Inflammatory macrophage treated with lipopolysaccharide for 1 hour (primary cell): ENCODE measurements at regions not wholly inside any gene's neighbourhood (a gene's known extent, or its start where the extent isn't known, plus 50 kb on each side); places are given as distances from the start of the nearest gene placed in this dataset.

ENCODE experiments used
- DNase-seq, 2 donors: peaks; one replicate each; pipeline ENCODE4 v3.0.0-alpha.2; 2020 to 2022

DNA sequence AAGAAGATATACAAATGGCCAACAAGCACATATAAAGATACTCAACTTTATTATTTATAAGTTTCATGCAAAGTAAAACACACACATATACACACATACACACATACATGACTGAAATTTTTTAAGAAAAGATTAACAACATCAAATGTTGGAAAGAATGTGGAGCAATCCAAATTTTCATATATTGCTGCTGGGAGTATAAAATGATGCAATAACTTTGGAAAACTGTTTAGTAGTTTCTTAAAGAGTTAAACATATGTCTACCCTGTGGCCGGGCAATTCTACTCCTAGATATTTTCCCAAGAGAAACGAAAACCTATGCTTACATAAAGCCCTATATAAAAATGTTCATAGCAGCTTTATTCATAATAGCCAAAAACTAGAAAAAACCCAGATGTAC lies 99.8 kb upstream of the NR4A3 start:
- no peak for DNase-seq

DNA sequence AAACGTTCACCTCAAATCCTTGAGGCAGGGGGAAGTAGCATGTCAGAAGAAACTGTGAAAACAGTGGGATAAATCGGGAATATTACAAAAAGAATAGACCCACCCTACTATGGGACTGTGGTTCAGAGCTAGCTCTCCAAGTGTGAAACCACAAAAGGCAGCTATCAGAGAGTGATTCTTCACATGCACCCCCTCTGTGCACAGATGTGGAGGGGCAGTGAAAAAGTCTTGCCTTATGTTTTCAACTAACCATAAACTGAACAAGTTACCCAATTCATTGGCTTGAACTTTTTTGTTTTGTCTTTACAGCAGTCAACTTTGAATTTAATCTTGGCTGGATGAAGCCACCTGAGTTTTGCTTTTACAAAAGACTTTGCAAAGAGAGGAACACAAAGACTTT lies 98.8 kb upstream of the NR4A3 start:
- no peak for DNase-seq

DNA sequence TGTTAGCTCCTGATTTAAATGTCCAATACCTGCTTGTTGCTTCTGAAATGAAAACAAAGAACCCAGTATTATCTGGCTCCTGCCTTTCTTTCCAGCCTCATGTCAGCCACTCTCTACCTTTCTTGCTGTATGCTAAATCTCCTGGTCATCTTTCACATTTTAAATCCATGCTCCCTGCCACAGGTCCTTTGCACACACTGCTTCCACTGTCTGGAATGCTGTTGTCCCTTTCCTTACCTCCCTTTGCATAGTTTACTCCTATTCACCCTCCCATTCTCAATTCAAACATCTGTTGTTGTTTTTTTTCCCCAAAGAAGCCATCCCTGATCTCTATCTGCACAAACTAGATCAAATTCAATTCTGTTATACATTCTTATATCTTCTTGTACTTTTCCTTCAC lies 97.0 kb upstream of the NR4A3 start:
- DNase-seq: no peak

DNA sequence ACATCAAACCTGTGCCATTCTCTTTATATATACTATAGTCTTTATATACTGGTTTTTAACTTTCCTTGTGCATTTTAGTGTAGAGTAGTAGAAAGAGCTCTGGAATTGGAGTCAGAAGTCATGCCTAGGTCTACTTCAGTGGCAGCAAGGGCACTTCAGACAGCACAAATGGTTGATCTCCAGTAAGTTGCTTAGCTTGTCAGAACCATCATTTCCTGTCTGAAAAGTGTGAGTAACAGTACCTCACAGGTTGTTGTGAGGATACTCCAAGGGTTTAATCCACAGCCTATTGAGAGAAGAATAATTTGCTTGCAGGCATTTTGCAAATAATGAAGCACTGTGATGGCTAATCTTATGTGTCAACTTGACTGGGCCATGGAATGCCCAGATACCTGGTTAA lies 95.8 kb upstream of the NR4A3 start:
- DNase-seq: no peak

DNA sequence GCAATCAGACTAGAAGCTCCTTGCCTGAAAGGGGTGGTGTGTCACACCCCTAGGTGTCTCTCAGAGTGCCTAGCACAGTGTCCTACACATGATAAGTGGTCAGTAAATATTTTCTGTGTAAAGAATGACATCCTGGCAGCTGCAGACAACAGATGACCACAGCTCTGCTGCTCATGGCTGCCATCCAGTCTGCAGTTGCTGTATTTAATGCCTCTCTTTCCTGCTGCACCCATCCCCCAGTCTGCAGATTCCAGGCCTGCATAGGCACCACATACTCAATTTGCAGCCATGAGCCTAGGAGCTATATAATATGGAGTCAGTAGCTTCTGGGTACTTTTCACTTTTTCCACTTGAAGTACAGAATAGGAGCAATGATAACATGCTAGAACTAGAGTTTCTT lies 94.9 kb upstream of the NR4A3 start:
- no peak for DNase-seq

DNA sequence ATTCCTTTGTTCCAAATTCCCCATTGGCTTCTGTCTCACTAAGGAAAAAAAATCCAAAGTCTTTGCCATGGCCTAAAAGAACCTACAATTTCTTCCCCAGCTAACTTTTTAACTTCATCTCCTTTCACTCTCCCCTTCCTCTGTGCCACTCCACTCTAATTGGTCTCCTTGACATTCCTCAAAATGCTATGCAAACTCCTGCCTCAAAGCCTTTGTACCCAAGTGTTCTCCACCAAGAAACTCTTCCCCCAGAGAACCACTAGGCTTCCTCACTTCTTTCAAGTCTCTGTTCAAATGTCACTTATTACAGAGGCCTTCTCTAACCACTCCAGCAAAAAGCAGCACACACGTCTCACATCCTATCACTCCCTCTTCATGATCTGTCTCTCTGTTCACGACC lies 91.6 kb upstream of the NR4A3 start:
- no peak for DNase-seq

DNA sequence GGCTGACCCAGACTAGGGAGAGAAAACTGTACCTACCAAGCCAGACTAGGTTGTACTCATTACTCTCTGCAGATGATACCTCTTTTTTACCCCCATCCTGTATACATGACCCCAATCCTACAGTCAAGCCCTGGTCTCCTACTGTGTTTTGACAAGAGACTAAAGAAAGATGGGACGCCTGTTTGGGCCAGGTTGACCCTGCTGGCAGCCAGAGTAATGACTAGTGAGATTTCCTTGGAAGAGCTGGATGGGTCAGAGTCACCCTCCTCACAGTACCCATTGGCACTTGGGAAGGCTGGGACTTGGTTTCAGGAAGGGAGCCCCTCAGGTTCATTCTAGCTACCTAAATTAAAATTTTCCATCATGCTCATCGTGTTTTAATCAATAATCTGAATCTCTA lies 89.7 kb upstream of the NR4A3 start:
- no peak for DNase-seq

DNA sequence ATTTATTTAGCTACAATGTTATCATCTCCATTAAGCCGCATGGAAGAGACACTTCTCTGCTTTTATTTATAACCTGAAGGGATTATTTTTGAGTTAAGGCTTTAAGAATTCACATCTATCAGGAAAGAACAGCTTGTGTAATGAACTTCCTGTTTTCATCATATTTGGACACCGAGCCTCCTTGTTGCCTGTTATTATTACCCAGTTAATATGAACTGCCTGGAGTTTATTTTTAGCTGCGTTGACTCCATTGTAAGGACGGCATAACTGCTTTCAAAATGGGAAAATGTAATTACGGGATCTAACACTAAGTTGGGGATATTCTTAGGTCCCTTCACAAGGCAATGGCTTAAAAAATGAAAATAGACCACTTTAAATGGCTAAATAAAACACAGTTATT lies 89.0 kb upstream of the NR4A3 start:
- DNase-seq: peak; percentile 65 to 66

DNA sequence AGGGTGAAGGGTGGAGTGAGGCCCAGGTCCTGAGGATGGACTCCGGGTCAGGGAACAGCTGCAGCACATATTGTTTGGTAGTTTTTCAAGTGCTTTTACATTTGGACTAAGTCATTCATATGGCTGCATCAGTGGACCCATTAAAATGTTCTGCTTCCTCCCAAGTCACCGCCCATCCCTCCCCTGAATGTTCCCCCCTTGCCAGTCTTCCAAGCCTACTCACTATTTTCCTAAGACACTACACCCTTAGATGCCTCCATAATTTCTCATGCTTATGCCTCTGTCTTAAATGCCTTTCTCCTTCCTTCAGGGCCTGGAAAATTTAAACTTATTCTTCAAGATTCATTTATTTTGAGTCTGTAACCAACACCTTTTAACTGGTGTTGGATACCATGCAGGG lies 86.6 kb upstream of the NR4A3 start:
- DNase-seq: no peak

DNA sequence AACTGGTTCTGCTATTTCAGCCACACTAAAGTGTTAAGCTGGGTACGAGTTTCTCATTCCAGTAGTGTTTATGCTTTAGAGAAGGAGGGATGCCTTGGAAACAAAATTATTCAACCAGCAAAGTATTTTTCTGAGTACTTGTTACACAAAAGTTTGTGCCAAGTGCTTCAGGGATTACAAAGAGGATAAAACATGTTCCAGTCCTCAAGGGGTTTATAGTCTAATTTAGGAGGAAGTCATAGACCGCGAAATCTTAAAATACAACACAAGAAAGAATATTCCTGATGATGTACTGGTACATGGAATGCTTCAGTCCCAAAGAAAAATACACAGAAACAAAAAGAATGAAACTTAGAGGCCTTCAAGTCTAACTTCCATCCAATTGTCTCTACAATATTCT lies 85.4 kb upstream of the NR4A3 start:
- no peak for DNase-seq

DNA sequence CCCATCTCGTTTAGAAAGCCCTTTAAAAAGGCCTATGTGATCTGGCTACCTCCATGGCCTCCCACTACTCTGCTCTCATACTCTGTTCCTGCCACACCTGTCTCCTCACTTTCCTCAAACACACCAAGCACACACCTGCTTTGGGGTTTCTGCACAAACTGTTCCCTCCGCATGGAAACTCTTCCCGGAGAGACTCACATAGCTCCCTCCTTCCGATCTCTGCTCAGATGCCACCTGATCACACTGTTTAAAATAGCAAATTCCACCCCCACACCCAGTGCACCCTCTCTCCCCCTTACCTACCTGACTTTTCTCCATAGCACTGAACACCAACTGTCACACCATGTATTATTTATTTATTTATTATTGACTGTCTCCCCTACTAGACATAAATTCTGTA lies 84.0 kb upstream of the NR4A3 start:
- no peak for DNase-seq

DNA sequence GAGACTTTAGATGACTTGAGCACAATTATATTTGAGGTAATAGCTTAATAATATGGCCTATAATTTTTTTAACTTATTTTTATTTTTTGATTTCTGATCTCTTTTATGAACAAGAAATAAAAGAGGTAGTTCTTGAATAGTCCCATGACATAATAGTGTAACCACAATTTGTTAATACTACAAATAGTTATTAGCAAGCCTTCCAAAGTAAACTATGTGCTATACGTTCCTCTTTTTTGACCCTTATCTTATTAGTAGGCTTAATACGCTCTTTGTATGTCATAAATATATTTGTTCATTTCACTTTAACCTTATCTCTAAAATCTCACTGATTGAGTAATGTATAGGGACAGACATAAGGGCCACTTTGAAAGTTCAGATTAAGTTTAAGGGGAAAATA lies 78.7 kb upstream of the NR4A3 start:
- DNase-seq: peak; percentile 32 to 58

DNA sequence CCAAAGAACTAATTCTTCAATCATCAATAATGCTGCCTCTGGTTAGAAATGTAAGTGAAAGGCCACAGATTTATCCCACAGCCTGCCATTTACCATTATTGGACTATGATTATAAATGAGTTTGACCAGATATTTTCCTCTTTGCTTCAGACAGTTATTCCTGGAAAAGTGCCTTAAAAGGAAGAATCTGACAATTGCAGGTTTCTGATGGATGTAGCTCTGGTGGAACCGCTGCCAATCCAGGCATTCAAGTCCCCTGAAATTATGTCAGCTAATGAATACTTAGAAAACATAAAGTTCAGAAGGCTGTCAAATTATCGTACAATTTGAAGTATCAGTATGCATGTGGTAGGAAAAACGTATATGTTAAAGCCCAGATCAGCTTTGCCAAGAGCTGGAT lies 78.2 kb upstream of the NR4A3 start:
- DNase-seq: no peak

DNA sequence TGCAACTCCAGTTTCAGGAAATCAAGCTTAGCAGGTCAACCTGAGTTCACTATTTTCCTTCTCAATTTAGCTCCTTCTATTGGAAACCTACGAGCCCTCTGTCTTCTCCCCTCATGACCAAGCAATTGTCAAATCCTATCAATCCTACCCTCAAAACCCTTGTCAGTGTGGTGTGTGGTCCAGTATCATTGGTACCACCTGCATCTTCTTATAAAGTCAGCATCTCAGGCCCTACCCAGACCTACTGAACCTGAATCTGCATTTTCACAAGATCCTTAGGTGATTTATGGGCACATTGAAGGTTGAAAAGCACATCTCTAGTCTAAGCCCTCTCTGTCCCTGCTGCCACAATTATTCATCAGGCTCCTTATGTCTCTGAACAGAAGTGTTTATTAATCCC lies 77.6 kb upstream of the NR4A3 start:
- no peak for DNase-seq

DNA sequence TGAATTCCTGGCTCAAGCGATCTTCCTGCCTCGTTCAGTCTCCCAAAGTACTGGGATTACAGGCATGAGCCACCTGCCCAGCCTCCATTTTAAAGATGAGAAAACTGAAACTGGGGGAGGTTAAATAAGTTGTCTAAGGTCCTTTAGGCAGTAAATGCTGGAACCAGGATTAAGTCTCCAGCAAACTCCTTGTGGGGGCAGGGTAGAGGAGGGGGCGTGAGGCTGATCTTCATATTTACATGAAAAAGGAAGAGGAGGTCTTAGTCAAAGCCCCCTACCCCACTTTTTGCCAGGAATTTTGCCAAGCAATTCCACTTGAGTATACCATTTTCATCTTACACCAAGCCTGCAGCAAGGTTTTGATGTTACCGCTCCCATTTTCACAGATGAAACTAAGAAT lies 76.6 kb upstream of the NR4A3 start:
- DNase-seq: no peak

DNA sequence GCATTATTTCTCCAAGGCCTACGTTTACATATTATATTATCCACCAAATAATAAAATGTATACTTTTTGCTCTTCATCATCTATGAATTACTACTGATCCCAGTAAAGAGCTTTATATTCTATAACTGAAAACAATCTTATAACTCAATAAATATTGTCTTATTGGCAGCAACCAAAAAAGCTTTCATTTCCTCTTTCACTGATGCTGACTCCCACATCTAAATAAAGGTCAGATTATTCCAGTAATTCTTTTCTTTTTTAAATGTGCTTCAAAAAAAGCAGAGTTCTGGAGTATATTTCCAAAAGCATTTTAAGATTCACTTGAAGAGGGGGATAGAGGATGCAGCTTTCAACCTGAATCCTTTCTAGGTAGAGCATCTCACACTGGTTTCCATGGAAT lies 75.3 kb upstream of the NR4A3 start:
- DNase-seq: peak; percentile 32 to 45

DNA sequence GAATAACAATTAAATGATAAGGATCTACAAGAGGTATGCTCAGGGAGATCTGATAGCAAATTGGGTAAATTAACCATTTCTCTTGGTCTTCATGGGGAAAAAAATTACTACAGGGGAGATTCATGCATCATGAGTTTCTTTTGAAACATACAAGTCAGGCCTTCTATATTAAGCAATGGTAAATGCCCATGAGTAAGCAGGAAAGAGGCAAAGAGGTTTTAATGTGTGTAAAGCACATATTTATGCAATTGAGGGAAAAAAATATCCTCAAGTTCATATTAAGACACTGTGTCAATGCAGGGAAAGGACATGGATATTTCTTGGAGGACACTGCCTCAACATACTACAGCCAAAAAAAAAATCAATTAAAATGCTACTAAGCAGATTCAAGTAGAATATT lies 73.4 kb upstream of the NR4A3 start:
- peak; percentile 92 to 99 for DNase-seq

DNA sequence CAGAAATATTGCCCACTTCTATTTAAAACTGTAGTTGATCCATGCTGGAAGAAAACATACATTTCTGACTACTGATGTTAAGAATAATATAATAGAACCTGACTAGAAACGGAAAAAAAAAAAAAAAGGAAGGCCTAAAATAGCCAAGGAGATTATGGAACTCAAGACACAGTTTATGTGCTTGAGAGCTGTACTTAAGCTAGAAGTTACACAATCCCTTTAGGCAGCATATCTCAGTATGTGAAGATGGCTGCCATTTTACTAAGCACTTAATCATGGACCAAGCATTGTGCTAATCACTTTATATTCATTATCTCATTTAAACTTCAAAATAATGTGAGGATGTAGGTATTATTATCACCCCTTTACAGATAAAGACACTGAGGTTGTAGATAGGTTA lies 73.0 kb upstream of the NR4A3 start:
- DNase-seq: peak in 1 of 2 donors; percentile 79

DNA sequence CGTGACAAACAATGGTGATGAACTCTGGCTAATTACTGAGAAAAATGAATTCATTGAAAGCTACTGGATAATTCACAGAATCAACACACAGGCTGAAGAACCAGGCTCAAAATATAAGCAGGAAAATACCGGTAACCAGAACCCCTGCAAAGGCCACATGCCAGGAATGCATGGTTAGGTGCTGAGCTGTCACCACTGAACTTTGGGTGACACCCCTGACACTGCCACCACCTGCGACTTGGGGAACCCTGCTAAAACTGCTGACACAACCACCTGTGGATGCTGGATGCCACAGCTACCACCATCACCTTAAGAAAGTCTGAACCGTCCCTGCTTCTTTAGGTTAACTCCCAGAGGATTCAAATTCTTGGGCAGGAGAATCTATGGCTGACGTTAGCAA lies 72.0 kb upstream of the NR4A3 start:
- DNase-seq: no peak

DNA sequence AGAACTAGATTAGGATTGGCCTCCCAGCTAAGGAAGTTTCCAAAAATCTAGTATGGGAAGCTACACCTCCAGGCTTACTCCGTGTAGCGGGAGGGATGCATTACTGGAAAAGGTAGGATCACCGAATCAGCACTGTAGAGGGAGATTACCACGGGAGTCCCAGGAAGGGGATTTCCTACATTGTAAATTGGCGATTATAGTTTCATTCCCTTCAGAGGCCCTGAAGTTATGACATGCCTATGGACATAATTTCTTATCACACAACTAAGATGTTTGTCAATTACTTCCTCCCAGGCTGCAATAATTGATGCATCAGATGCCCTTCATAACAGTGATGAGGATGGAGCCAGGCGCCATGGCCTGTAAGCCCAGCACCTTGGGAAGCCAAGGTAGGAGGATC lies 71.2 kb upstream of the NR4A3 start:
- peak; percentile 44 to 59 for DNase-seq

DNA sequence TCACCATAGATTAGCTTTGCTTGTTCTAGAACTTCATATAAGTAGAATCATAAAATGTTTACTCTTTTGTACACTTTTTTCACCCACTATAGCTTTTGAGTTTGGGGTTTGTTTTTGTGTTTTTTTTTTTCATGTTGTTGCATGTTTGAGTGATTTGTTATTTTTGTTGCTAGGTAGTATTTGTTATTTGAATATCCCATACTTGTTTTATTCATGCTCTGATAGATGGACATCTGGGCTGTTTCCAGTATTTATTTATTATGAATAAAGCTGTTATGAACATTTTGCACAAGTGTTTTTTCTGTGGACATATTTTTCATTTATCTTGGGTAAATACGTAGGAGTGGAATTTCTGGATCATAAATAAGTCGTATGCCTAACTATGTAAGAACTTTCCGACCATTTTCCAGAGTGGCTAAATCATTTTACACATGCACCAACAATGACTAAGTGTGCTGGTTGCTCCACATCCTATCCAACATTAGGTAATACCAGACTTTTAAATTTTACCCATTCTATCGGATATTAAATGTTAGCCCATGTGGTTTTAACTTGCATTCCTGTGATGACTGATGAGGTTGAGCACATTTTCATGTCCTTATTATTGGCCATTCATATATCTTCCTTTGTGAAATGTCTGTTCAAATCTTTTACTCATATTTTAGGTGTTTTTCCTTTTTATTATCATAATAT lies 69.1 kb upstream of the NR4A3 start:
- peak; percentile 68 to 77 for DNase-seq

DNA sequence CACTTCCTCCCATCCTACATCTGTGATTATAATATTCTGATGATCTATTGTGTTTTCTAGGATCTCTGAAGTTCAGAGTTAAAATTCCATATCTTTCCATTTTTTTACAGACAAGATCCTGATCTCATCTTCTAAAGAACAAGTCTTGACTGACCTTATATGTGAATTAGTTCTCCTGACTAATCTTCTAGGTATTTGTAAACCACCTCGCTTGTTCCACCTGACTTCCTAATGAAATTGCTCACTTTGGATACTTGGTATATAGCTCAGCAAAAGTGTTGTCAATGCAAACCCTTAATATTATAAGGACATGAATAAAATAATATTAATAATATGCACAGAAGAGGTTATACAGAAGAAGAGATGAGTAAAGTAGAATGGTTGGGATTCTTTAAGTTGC lies 68.2 kb upstream of the NR4A3 start:
- DNase-seq: no peak

DNA sequence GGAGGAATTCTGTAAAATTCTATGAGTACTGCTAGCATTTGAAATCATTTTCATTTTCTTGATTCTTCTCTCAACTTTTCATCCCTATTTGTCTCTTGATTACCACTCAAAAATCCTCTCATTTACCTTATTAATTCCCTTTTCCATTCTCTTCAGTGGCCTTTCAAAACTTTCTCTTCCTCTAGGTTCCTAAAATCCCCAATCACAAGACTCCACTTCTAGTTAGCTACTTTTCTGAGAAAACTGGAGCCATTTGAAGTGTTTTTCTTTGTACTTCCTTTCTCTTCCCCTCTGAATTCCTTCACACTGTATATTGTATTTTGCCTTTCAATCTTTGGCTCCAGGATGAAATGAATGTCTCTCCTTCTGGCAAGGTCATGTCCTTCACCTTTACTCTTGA lies 61.3 kb upstream of the NR4A3 start:
- peak; percentile 39 to 53 for DNase-seq

DNA sequence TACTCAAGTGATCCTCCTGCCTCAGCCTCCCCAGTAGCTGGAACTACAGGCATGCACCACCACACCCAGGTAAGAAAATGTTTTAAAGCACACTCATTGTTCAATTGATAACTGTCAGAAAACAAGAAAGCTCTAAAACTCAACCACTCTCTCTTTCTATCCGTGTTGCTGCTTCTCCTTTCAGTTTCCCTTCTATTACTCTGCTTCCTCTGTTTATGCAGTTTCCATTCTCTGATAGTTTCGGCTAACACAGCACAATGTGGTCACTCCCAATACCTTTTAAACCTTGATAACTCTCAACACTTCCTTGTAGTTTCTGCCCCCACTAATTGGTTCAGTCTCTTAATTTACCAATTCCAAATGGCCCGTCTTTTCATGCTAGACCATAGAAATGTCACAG lies 59.2 kb upstream of the NR4A3 start:
- DNase-seq: peak; percentile 68 to 76
